GM23248 (cell line): ENCODE measurements at regions not wholly inside any gene's neighbourhood (a gene's known extent, or its start where the extent isn't known, plus 50 kb on each side); places are given as distances from the start of the nearest gene placed in this dataset.
A peak's percentile ranks its signal among the peaks of the same experiment; 100 is the strongest.

Source experiments
- DNase-seq: peaks from one replicate; pipeline ENCODE4 v3.0.0-alpha.2; 2015
- H2AFZ ChIP-seq: fragments of 200-600 bp; sonication (generic); 2 replicates; pipeline ENCODE4 v1.6.1; 2016; ENCODE audit warnings: antibody characterized with exemption
- H3F3A ChIP-seq: fragments of 200-600 bp; sonication (generic); 2 replicates; pipeline ENCODE4 v1.6.1; 2016; ENCODE audit warnings: mild to moderate bottlenecking, antibody characterized with exemption, mixed run types; ENCODE audit not compliant: insufficient read depth
- H3K27ac ChIP-seq: fragments of 200-600 bp; sonication (generic); 2 replicates; pipeline ENCODE4 v1.5.1; 2016; ENCODE audit warnings: mild to moderate bottlenecking
- H3K27me3 ChIP-seq: fragments of 200-600 bp; sonication (generic); replicated peaks from 2 replicates; pipeline ENCODE4 v1.6.1; 2016; ENCODE audit warnings: mild to moderate bottlenecking; ENCODE audit not compliant: insufficient read depth
- H3K36me3 ChIP-seq: fragments of 200-600 bp; sonication (generic); 2 replicates; pipeline ENCODE4 v1.6.1; 2016; ENCODE audit warnings: low read depth, mild to moderate bottlenecking
- H3K4me1 ChIP-seq: fragments of 200-600 bp; sonication (generic); 2 replicates; pipeline ENCODE4 v1.6.1; 2016; ENCODE audit warnings: mild to moderate bottlenecking; ENCODE audit not compliant: insufficient read depth
- H3K4me2 ChIP-seq: fragments of 200-600 bp; sonication (generic); one replicate; pipeline ENCODE4 v1.6.1; 2016; ENCODE audit warnings: mild to moderate bottlenecking; ENCODE audit not compliant: unreplicated experiment
- H3K4me3 ChIP-seq: fragments of 200-600 bp; sonication (generic); 2 replicates; pipeline ENCODE4 v1.5.1; 2016; ENCODE audit warnings: mild to moderate bottlenecking
- H3K79me2 ChIP-seq: fragments of 200-600 bp; sonication (generic); 2 replicates; pipeline ENCODE4 v1.6.1; 2016; ENCODE audit warnings: mild to moderate bottlenecking; ENCODE audit not compliant: insufficient read depth
- H3K9ac ChIP-seq: fragments of 200-600 bp; sonication (generic); 2 replicates; pipeline ENCODE4 v1.6.1; 2016; ENCODE audit warnings: mild to moderate bottlenecking
- H3K9me2 ChIP-seq: fragments of 200-600 bp; sonication (generic); 2 replicates; pipeline ENCODE4 v1.6.1; 2016; ENCODE audit warnings: mixed run types, mild to moderate bottlenecking, moderate library complexity; ENCODE audit not compliant: insufficient read depth
- H3K9me3 ChIP-seq: fragments of 200-600 bp; sonication (generic); one replicate; pipeline ENCODE4 v1.6.1; 2017; ENCODE audit warnings: low read depth
- H4K20me1 ChIP-seq: fragments of 200-600 bp; sonication (generic); 2 replicates; pipeline ENCODE4 v1.6.0; 2016; ENCODE audit not compliant: insufficient read depth
- EZH2 ChIP-seq: fragments of 200-600 bp; sonication (generic); IDR thresholded peaks from 2 replicates; pipeline ENCODE4 v1.6.1; 2018; ENCODE audit warnings: antibody characterized with exemption, mild to moderate bottlenecking; ENCODE audit not compliant: insufficient read depth, poor library complexity, severe bottlenecking
- EZH2phosphoT487 ChIP-seq: fragments of 200-600 bp; sonication (generic); IDR thresholded peaks from 2 replicates; pipeline ENCODE4 v1.6.1; 2018; ENCODE audit warnings: antibody characterized with exemption, moderate library complexity, mild to moderate bottlenecking, low read depth; ENCODE audit not compliant: insufficient read depth
- WGBS, 2 experiments: methylation state at CpG; one replicate each; pipeline ENCODE4 v1.1.6; 2015 to 2017; ENCODE audit warnings: low lambda C conversion rate in 2 of 2, low coverage in 1 of 2; ENCODE audit errors: missing lambda C conversion rate in 2 of 2; 5-methylcytosine and 5-hydroxymethylcytosine counted together
- in situ Hi-C: fragments of 300-500 bp; cut with MboI; formaldehyde crosslinking; loops from 2 replicates; pipeline ENCODE4 v1.15.0; 2020

DNA sequence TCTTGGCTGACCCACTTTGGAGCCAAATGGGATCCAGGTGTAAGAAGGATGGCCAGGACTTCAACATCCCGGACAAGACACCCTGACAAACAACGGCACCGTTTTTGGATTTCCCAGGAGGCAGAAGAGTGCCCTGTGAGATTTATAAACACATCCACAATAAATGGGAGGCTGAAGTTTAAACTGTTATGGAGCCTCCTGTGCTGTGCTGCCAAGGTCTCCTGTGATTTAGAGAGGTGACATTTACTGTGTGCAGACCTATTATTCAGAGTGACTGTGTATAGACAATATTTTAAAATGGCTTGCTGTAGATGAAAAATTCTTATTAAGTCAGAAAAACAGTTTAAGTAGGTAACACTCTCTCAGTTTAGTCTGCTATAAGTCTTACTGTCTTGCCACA, 401.5 kb upstream of the ETAA1 start:
- no peak overlapping the region for H3K9ac ChIP-seq
- H3F3A ChIP-seq = no peaks in the 10 kb centered on the region
- no peaks in the 10 kb centered on the region for H3K27me3 ChIP-seq
- no peaks in the 10 kb centered on the region for H3K36me3 ChIP-seq
- H3K27ac ChIP-seq = no peak overlapping the region
- no peaks in the 10 kb centered on the region for H4K20me1 ChIP-seq
- no peak overlapping the region for H2AFZ ChIP-seq
- WGBS, 2 experiments = 51 to 58% methylated on average over 3 of the region's 3 CpGs
- no peaks in the 10 kb centered on the region for H3K4me1 ChIP-seq
- no peak for TF ChIP-seq EZH2
- no peaks in the 10 kb centered on the region for H3K9me3 ChIP-seq
- DNase-seq = no peak
- no peak overlapping the region for H3K4me3 ChIP-seq
- H3K9me2 ChIP-seq = no peaks in the 10 kb centered on the region
- no peaks in the 10 kb centered on the region for H3K79me2 ChIP-seq
- in situ Hi-C loops = no loop called here
- no peak overlapping the region for H3K4me2 ChIP-seq

DNA sequence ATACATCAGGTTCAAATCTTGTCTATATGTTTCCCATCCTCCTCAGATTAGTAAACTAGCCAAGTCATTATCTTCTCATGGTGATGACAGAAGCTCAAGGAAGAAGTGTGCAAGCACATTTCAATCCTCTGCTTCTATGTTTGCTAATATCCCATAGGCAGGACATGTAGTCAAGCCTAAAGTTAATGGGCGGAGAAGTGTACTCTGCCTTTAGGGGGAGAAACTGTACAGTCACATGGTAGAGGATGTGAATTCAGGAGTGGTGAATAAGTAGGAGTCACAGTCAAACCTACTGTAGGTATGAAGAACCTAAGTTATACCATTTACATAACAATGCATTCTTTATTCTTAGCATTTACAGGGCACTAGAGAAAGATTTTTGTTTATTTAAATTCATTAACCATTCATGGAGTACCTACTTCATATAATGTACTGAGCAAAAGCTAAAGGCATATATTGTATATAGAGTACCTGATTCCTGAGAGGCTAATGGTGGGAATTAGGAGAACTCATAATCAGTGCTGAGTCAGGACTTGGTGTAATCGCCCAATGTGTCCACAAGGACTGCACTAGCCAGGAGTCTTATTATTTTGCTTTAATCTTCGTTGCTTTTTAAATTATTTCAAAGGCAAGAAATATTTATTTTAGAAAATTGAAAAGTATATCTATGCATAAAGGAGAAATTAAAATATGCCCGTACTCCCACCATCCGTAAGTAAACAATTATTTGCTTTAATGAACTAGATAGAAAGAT, 394.3 kb upstream of the ETAA1 start:
- 83 to 87% methylated on average over 5 of the region's 5 CpGs for WGBS, 2 experiments
- no peaks in the 10 kb centered on the region for H3K9me2 ChIP-seq
- in situ Hi-C loops = no loop called here
- H4K20me1 ChIP-seq = no peaks in the 10 kb centered on the region
- H3F3A ChIP-seq = no peaks in the 10 kb centered on the region
- H3K4me3 ChIP-seq = no peak overlapping the region
- H3K27ac ChIP-seq = no peak overlapping the region
- H3K79me2 ChIP-seq = no peaks in the 10 kb centered on the region
- TF ChIP-seq EZH2phosphoT487 (no peak), EZH2 (no peak)
- H3K4me2 ChIP-seq = no peak overlapping the region
- no peaks in the 10 kb centered on the region for H3K4me1 ChIP-seq
- H3K36me3 ChIP-seq = no peaks in the 10 kb centered on the region
- no peaks in the 10 kb centered on the region for H3K9me3 ChIP-seq
- no peaks in the 10 kb centered on the region for H3K27me3 ChIP-seq
- no peak overlapping the region for H2AFZ ChIP-seq
- no peak for DNase-seq
- no peak overlapping the region for H3K9ac ChIP-seq

DNA sequence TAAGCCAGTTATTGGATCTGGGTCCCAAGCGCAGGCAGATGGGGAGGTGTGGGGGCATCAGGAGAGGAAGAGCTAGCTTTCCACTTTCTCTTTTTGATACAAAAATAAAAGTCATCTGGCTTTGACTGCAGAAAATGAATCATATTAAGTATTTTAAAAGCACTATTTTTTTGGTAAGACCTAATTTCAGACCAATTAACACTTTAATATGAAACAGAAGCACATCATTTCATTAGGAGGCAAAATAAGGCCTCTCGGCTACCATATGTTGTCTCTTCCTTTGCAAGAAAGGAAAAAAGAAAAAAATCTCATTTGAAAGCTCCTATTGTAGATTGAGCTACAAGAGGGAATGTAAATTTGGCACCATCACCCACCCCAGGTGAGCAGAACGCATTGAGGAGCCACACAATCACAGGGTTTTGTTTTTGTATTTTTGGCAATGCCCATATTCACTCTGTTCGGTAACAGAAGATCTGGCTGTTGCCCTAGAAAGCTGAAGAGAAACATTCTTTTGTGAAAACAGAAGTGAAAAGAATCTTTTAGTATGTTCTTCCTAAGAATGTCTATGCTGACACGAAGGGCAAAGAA, 390.7 kb upstream of the ETAA1 start:
- no peak for DNase-seq

DNA sequence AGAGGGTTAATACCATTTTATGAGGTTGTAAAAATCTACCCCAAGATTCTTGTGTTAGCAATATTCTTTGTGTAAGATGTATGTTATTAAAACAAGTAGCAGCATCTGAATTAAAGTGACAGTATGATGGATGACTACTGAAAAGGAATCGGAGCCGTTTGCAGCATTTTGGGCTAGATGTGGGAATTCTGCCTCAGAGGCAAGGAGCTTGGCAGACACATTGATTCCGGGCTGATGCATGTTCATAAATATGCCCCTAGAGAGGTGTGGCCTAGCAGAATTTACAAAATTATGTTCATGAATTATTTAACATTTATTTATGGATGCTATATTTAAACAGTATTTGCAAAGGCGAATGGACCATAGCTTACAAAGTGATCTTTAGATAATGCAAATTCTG, 389.0 kb upstream of the ETAA1 start:
- H3K9ac ChIP-seq = no peak overlapping the region
- H3K27me3 ChIP-seq = no peaks in the 10 kb centered on the region
- H3K4me1 ChIP-seq = no peaks in the 10 kb centered on the region
- no peak overlapping the region for H3K27ac ChIP-seq
- no peaks in the 10 kb centered on the region for H3K79me2 ChIP-seq
- no peak overlapping the region for H3K4me2 ChIP-seq
- 81 to 87% methylated on average over 4 of the region's 4 CpGs for WGBS, 2 experiments
- no peaks in the 10 kb centered on the region for H3K9me2 ChIP-seq
- no peak overlapping the region for H3K4me3 ChIP-seq
- H3K36me3 ChIP-seq = no peaks in the 10 kb centered on the region
- no peak overlapping the region for H2AFZ ChIP-seq
- H4K20me1 ChIP-seq = no peaks in the 10 kb centered on the region
- in situ Hi-C loops = no loop called here
- no peak for TF ChIP-seq EZH2
- no peak for TF ChIP-seq EZH2phosphoT487
- no peaks in the 10 kb centered on the region for H3F3A ChIP-seq
- no peaks in the 10 kb centered on the region for H3K9me3 ChIP-seq
- peak; percentile 2 for DNase-seq

More for the DNA sequence above, 390.7 kb upstream of the ETAA1 start:
- H3K79me2 ChIP-seq = no peaks in the 10 kb centered on the region
- H3K9ac ChIP-seq = no peak overlapping the region
- in situ Hi-C loops = no loop called here
- no peaks in the 10 kb centered on the region for H3F3A ChIP-seq
- no peaks in the 10 kb centered on the region for H3K9me2 ChIP-seq
- 49 to 52% methylated on average over 5 of the region's 5 CpGs for WGBS, 2 experiments
- no peak overlapping the region for H3K27ac ChIP-seq
- H3K9me3 ChIP-seq = no peaks in the 10 kb centered on the region
- no peak overlapping the region for H3K4me3 ChIP-seq
- no peak for TF ChIP-seq EZH2phosphoT487
- no peak for TF ChIP-seq EZH2
- no peaks in the 10 kb centered on the region for H3K36me3 ChIP-seq
- no peaks in the 10 kb centered on the region for H4K20me1 ChIP-seq
- no peak overlapping the region for H3K4me2 ChIP-seq
- no peak overlapping the region for H2AFZ ChIP-seq
- H3K4me1 ChIP-seq = no peaks in the 10 kb centered on the region
- H3K27me3 ChIP-seq = no peaks in the 10 kb centered on the region

DNA sequence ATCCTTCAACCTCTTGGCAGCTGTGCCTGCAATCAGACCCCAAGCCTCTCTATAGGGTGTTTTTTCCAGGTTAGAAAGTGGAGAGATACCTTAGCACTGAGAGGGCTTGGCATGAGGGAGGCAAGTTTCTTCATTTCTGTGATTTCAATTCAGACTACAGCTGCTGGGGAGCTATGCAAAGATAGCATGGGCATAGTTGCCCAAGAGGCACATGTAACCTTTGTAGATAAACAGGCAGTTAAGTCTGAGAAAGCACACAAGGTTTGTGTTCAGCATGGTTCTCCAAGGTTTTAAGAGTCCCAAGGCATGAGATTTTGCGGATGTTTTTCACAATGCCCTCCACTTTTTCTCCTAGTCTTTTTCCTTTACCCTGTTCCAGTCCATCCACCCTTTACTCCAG, 385.0 kb upstream of the ETAA1 start:
- H2AFZ ChIP-seq = no peak overlapping the region
- WGBS, 2 experiments = 72 to 85% methylated on average over 1 of the region's 1 CpG
- H3F3A ChIP-seq = no peaks in the 10 kb centered on the region
- no peaks in the 10 kb centered on the region for H3K36me3 ChIP-seq
- H3K4me2 ChIP-seq = no peak overlapping the region
- no peaks in the 10 kb centered on the region for H3K9me3 ChIP-seq
- H3K27ac ChIP-seq = no peak overlapping the region
- in situ Hi-C loops = no loop called here
- no peak overlapping the region for H3K9ac ChIP-seq
- DNase-seq = no peak
- no peaks in the 10 kb centered on the region for H3K79me2 ChIP-seq
- no peak overlapping the region for H3K4me3 ChIP-seq
- no peak for TF ChIP-seq EZH2phosphoT487
- no peak for TF ChIP-seq EZH2
- no peaks in the 10 kb centered on the region for H3K27me3 ChIP-seq
- no peaks in the 10 kb centered on the region for H4K20me1 ChIP-seq
- H3K4me1 ChIP-seq = no peaks in the 10 kb centered on the region
- no peaks in the 10 kb centered on the region for H3K9me2 ChIP-seq
